ENCODE measurements at regions not wholly inside any gene's neighbourhood (a gene's known extent, or its start where the extent isn't known, plus 50 kb on each side); places are given as distances from the start of the nearest gene placed in this dataset.

DNA sequence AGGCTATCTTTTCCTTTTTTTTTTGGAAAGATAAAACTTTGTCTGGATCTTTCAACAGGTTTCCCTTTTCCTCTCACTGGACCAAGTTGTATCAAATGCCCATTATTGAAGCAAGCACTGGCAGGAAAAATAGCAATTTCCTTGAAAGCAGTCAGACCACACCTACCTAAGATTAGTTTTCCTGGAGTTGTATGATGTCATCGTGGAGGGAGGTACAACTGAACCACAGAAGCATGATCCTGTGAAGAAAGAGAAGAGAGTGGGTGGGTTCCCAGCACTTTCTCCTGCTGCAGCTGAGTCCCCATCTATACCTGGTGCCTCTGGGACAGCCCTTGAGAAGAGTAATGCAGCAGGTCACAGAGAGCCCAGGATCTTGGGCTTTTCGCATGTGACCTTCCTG is 63.6 kb upstream of the ERCC4 start:
- Histone ChIP-seq H3K4me3 (no peak overlapping the region), H3K4me2 (no peak overlapping the region), H2AFZ (no peak overlapping the region), H4K20me1 (replicated peaks; ENCODE audit: insufficient read depth) (no peaks in the 10 kb centered on the region), H3F3A (replicated peaks; ENCODE audit: low read depth) (no peaks in the 10 kb centered on the region), H3K79me2 (replicated peaks; ENCODE audit: insufficient read depth) (no peaks in the 10 kb centered on the region), H3K27ac (ENCODE audit: low read depth) (no peak overlapping the region), H3K4me1 (ENCODE audit: insufficient read depth) (no peaks in the 10 kb centered on the region), H3K36me3 (ENCODE audit: insufficient read depth) (no peaks in the 10 kb centered on the region), H3K27me3 (ENCODE audit: insufficient read depth) (no peaks in the 10 kb centered on the region), H3K9me2 (ENCODE audit: insufficient read depth) (no peaks in the 10 kb centered on the region)
- no peak for ATAC-seq
- Mint-ChIP-seq H3K4me1 (no peaks in the 10 kb centered on the region), H3K27ac (no peak overlapping the region), H3K9me3 (no peaks in the 10 kb centered on the region), H3K4me3 (no peak overlapping the region), H3K27me3 (ENCODE audit: insufficient read depth, low read depth, poor library complexity) (peaks cover 6% of the 10 kb centered on the region), H3K36me3 (ENCODE audit: low read depth) (no peaks in the 10 kb centered on the region)
- DNase-seq (ENCODE audit: low spot score): no peak
- TF ChIP-seq ZNF114 (CRISPR knock-in tag; IDR thresholded peaks at IDR 0.05): no peak
- no peak for TF ChIP-seq POLR2AphosphoS5 (IDR thresholded peaks at IDR 0.05; ENCODE audit: low read depth)
- TF ChIP-seq, protein P1, sequence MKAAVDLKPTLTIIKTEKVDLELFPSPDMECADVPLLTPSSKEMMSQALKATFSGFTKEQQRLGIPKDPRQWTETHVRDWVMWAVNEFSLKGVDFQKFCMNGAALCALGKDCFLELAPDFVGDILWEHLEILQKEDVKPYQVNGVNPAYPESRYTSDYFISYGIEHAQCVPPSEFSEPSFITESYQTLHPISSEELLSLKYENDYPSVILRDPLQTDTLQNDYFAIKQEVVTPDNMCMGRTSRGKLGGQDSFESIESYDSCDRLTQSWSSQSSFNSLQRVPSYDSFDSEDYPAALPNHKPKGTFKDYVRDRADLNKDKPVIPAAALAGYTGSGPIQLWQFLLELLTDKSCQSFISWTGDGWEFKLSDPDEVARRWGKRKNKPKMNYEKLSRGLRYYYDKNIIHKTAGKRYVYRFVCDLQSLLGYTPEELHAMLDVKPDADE (IDR thresholded peaks at IDR 0.05): no peak
- TF ChIP-seq JUNB (IDR thresholded peaks at IDR 0.05; ENCODE audit: unreplicated experiment): no peak
- TF ChIP-seq, protein P2, sequence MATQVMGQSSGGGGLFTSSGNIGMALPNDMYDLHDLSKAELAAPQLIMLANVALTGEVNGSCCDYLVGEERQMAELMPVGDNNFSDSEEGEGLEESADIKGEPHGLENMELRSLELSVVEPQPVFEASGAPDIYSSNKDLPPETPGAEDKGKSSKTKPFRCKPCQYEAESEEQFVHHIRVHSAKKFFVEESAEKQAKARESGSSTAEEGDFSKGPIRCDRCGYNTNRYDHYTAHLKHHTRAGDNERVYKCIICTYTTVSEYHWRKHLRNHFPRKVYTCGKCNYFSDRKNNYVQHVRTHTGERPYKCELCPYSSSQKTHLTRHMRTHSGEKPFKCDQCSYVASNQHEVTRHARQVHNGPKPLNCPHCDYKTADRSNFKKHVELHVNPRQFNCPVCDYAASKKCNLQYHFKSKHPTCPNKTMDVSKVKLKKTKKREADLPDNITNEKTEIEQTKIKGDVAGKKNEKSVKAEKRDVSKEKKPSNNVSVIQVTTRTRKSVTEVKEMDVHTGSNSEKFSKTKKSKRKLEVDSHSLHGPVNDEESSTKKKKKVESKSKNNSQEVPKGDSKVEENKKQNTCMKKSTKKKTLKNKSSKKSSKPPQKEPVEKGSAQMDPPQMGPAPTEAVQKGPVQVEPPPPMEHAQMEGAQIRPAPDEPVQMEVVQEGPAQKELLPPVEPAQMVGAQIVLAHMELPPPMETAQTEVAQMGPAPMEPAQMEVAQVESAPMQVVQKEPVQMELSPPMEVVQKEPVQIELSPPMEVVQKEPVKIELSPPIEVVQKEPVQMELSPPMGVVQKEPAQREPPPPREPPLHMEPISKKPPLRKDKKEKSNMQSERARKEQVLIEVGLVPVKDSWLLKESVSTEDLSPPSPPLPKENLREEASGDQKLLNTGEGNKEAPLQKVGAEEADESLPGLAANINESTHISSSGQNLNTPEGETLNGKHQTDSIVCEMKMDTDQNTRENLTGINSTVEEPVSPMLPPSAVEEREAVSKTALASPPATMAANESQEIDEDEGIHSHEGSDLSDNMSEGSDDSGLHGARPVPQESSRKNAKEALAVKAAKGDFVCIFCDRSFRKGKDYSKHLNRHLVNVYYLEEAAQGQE (IDR thresholded peaks at IDR 0.05; ENCODE audit: unreplicated experiment): no peak
- TF ChIP-seq EZH2 (IDR thresholded peaks at IDR 0.05; ENCODE audit: low read depth, unreplicated experiment): no peak
- no peak for TF ChIP-seq STAT1 (IDR thresholded peaks at IDR 0.05; ENCODE audit: unreplicated experiment)
- TF ChIP-seq, protein P3, sequence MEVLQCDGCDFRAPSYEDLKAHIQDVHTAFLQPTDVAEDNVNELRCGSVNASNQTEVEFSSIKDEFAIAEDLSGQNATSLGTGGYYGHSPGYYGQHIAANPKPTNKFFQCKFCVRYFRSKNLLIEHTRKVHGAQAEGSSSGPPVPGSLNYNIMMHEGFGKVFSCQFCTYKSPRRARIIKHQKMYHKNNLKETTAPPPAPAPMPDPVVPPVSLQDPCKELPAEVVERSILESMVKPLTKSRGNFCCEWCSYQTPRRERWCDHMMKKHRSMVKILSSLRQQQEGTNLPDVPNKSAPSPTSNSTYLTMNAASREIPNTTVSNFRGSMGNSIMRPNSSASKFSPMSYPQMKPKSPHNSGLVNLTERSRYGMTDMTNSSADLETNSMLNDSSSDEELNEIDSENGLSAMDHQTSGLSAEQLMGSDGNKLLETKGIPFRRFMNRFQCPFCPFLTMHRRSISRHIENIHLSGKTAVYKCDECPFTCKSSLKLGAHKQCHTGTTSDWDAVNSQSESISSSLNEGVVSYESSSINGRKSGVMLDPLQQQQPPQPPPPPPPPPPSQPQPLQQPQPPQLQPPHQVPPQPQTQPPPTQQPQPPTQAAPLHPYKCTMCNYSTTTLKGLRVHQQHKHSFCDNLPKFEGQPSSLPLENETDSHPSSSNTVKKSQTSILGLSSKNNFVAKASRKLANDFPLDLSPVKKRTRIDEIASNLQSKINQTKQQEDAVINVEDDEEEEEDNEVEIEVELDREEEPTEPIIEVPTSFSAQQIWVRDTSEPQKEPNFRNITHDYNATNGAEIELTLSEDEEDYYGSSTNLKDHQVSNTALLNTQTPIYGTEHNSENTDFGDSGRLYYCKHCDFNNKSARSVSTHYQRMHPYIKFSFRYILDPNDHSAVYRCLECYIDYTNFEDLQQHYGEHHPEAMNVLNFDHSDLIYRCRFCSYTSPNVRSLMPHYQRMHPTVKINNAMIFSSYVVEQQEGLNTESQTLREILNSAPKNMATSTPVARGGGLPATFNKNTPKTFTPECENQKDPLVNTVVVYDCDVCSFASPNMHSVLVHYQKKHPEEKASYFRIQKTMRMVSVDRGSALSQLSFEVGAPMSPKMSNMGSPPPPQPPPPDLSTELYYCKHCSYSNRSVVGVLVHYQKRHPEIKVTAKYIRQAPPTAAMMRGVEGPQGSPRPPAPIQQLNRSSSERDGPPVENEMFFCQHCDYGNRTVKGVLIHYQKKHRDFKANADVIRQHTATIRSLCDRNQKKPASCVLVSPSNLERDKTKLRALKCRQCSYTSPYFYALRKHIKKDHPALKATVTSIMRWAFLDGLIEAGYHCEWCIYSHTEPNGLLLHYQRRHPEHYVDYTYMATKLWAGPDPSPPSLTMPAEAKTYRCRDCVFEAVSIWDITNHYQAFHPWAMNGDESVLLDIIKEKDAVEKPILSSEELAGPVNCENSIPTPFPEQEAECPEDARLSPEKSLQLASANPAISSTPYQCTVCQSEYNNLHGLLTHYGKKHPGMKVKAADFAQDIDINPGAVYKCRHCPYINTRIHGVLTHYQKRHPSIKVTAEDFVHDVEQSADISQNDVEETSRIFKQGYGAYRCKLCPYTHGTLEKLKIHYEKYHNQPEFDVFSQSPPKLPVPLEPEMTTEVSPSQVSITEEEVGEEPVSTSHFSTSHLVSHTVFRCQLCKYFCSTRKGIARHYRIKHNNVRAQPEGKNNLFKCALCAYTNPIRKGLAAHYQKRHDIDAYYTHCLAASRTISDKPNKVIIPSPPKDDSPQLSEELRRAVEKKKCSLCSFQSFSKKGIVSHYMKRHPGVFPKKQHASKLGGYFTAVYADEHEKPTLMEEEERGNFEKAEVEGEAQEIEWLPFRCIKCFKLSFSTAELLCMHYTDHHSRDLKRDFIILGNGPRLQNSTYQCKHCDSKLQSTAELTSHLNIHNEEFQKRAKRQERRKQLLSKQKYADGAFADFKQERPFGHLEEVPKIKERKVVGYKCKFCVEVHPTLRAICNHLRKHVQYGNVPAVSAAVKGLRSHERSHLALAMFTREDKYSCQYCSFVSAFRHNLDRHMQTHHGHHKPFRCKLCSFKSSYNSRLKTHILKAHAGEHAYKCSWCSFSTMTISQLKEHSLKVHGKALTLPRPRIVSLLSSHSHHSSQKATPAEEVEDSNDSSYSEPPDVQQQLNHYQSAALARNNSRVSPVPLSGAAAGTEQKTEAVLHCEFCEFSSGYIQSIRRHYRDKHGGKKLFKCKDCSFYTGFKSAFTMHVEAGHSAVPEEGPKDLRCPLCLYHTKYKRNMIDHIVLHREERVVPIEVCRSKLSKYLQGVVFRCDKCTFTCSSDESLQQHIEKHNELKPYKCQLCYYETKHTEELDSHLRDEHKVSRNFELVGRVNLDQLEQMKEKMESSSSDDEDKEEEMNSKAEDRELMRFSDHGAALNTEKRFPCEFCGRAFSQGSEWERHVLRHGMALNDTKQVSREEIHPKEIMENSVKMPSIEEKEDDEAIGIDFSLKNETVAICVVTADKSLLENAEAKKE (CRISPR knock-in tag; IDR thresholded peaks at IDR 0.05): no peak
- no peak for TF ChIP-seq CREB1 (CRISPR knock-in tag; IDR thresholded peaks at IDR 0.05; ENCODE audit: low read depth)
- TF ChIP-seq, protein P4, sequence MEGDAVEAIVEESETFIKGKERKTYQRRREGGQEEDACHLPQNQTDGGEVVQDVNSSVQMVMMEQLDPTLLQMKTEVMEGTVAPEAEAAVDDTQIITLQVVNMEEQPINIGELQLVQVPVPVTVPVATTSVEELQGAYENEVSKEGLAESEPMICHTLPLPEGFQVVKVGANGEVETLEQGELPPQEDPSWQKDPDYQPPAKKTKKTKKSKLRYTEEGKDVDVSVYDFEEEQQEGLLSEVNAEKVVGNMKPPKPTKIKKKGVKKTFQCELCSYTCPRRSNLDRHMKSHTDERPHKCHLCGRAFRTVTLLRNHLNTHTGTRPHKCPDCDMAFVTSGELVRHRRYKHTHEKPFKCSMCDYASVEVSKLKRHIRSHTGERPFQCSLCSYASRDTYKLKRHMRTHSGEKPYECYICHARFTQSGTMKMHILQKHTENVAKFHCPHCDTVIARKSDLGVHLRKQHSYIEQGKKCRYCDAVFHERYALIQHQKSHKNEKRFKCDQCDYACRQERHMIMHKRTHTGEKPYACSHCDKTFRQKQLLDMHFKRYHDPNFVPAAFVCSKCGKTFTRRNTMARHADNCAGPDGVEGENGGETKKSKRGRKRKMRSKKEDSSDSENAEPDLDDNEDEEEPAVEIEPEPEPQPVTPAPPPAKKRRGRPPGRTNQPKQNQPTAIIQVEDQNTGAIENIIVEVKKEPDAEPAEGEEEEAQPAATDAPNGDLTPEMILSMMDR (conservative IDR thresholded peaks at IDR 0.05; ENCODE audit: low read depth in 2 of 2): no peak
- no peak for TF ChIP-seq ZNF331 (CRISPR knock-in tag; IDR thresholded peaks at IDR 0.05; ENCODE audit: low read depth)
- no peak for TF ChIP-seq EZH2phosphoT487 (IDR thresholded peaks at IDR 0.05; ENCODE audit: unreplicated experiment)
- no peak for TF ChIP-seq NANOG (IDR thresholded peaks at IDR 0.05; ENCODE audit: borderline replicate concordance)
